ENCODE measurements at regions not wholly inside any gene's neighbourhood (a gene's known extent, or its start where the extent isn't known, plus 50 kb on each side); places are given as distances from the start of the nearest gene placed in this dataset.

GRCh38 chr6:79838851-79839250 is 108.5 kb downstream of the ELOVL4 start:
- Histone ChIP-seq H3K4me3 (ENCODE audit: low read depth, low read length, poor library complexity, severe bottlenecking) (no peak overlapping the region), H3K27me3 (replicated peaks; ENCODE audit: insufficient read depth, low read depth, low read length, poor library complexity) (no peaks in the 10 kb centered on the region), H3K4me1 (ENCODE audit: insufficient read depth, low read length, poor library complexity, severe bottlenecking) (no peaks in the 10 kb centered on the region), H3K36me3 (ENCODE audit: insufficient read depth, low read length, poor library complexity, severe bottlenecking) (no peaks in the 10 kb centered on the region), H3K27ac (ENCODE audit: low read depth, low read length, poor library complexity, severe bottlenecking) (no peak overlapping the region), H3K9me3 (ENCODE audit: low read depth, low read length, poor library complexity, severe bottlenecking) (no peaks in the 10 kb centered on the region)
- POLR2A ChIA-PET (ENCODE audit: low non-redundant PET) = no interaction called here
- DNase-seq (ENCODE audit: low spot score) = no peak
- CTCF ChIA-PET = no interaction called here
- no TSS peak for BruUV-seq (replicated peaks)
- TF ChIP-seq EZH2 (IDR thresholded peaks at IDR 0.05; ENCODE audit: borderline replicate concordance, low read depth, low read length, poor library complexity, severe bottlenecking) = no peak
- no peak for TF ChIP-seq CTCF (conservative IDR thresholded peaks at IDR 0.05; ENCODE audit: low read depth, low read length)
- intact Hi-C loops (cut with micrococcal nuclease; ENCODE audit: unreplicated experiment) = no loop called here

- no peak for DNase-seq (ENCODE audit: low spot score)
- BruUV-seq (replicated peaks) = no TSS peak
- ChIA-PET POLR2A (ENCODE audit: low non-redundant PET) (no interaction called here), CTCF (no interaction called here)
- Histone ChIP-seq H3K36me3 (ENCODE audit: insufficient read depth, low read length, poor library complexity, severe bottlenecking) (no peaks in the 10 kb centered on the region), H3K4me3 (ENCODE audit: low read depth, low read length, poor library complexity, severe bottlenecking) (no peak overlapping the region), H3K9me3 (ENCODE audit: low read depth, low read length, poor library complexity, severe bottlenecking) (no peaks in the 10 kb centered on the region), H3K4me1 (ENCODE audit: insufficient read depth, low read length, poor library complexity, severe bottlenecking) (peaks cover 4% of the 10 kb centered on the region), H3K27ac (ENCODE audit: low read depth, low read length, poor library complexity, severe bottlenecking) (no peak overlapping the region), H3K27me3 (replicated peaks; ENCODE audit: insufficient read depth, low read depth, low read length, poor library complexity) (no peaks in the 10 kb centered on the region)
- TF ChIP-seq CTCF (conservative IDR thresholded peaks at IDR 0.05; ENCODE audit: low read depth, low read length) (no peak), EZH2 (IDR thresholded peaks at IDR 0.05; ENCODE audit: borderline replicate concordance, low read depth, low read length, poor library complexity, severe bottlenecking) (no peak)
- intact Hi-C loops (cut with micrococcal nuclease; ENCODE audit: unreplicated experiment) = no loop called here
Measured at GRCh38 chr6:79833964-79834284, 113.4 kb downstream of the ELOVL4 start.

GRCh38 chr6:79833264-79833963 is 113.9 kb downstream of the ELOVL4 start:
- ChIA-PET CTCF (no interaction called here), POLR2A (ENCODE audit: low non-redundant PET) (no interaction called here)
- TF ChIP-seq EZH2 (IDR thresholded peaks at IDR 0.05; ENCODE audit: borderline replicate concordance, low read depth, low read length, poor library complexity, severe bottlenecking) (no peak), CTCF (conservative IDR thresholded peaks at IDR 0.05; ENCODE audit: low read depth, low read length) (no peak)
- DNase-seq (ENCODE audit: low spot score) = peak; percentile 48
- Histone ChIP-seq H3K27ac (ENCODE audit: low read depth, low read length, poor library complexity, severe bottlenecking) (no peak overlapping the region), H3K36me3 (ENCODE audit: insufficient read depth, low read length, poor library complexity, severe bottlenecking) (no peaks in the 10 kb centered on the region), H3K4me3 (ENCODE audit: low read depth, low read length, poor library complexity, severe bottlenecking) (no peak overlapping the region), H3K27me3 (replicated peaks; ENCODE audit: insufficient read depth, low read depth, low read length, poor library complexity) (no peaks in the 10 kb centered on the region), H3K4me1 (ENCODE audit: insufficient read depth, low read length, poor library complexity, severe bottlenecking) (peaks cover 4% of the 10 kb centered on the region), H3K9me3 (ENCODE audit: low read depth, low read length, poor library complexity, severe bottlenecking) (no peaks in the 10 kb centered on the region)
- intact Hi-C loops (cut with micrococcal nuclease; ENCODE audit: unreplicated experiment) = no loop called here
- BruUV-seq (replicated peaks) = no TSS peak

Data from A673 (cell line).